HG02970 (cell line): ENCODE measurements at regions not wholly inside any gene's neighbourhood (a gene's known extent, or its start where the extent isn't known, plus 50 kb on each side); places are given as distances from the start of the nearest gene placed in this dataset.
"Not testable (repeated sequence)": the region's sequence is repeated elsewhere in the genome, so short reads cannot be mapped to it uniquely, and the experiment has no call there.

ENCODE experiments used
- ATAC-seq: cut with Tn5 transposase; IDR thresholded peaks from one replicate; pipeline ENCODE4 v1.9.1; 2021; ENCODE audit warnings: mild to moderate bottlenecking, moderate library complexity, moderate number of reproducible peaks; ENCODE audit not compliant: unreplicated experiment, low FRiP score

GRCh38 chr15:30755036-30755687 is 129.2 kb downstream of the ARHGAP11B start:
- not testable (repeated sequence) for ATAC-seq

GRCh38 chr15:30760633-30761032 is 134.7 kb downstream of the ARHGAP11B start:
- not testable (repeated sequence) for ATAC-seq

GRCh38 chr15:30761365-30761764 is 135.4 kb downstream of the ARHGAP11B start:
- ATAC-seq: not testable (repeated sequence)

GRCh38 chr15:30769390-30770124 is 134.2 kb upstream of the FAN1 start:
- not testable (repeated sequence) for ATAC-seq

- no peak for ATAC-seq
Measured at GRCh38 chr15:30770759-30771158, 133.0 kb upstream of the FAN1 start.

GRCh38 chr15:30783019-30783418 is 120.7 kb upstream of the FAN1 start:
- no peak for ATAC-seq

- ATAC-seq: no peak
Measured at GRCh38 chr15:30788595-30788994, 115.1 kb upstream of the FAN1 start.

- no peak for ATAC-seq
Measured at GRCh38 chr15:30791239-30792175, 112.2 kb upstream of the FAN1 start.

GRCh38 chr15:30792843-30793242 is 110.9 kb upstream of the FAN1 start:
- ATAC-seq: not testable (repeated sequence)

- ATAC-seq: no peak
Measured at GRCh38 chr15:30794388-30794787, 109.3 kb upstream of the FAN1 start.

GRCh38 chr15:30799565-30799964 is 104.2 kb upstream of the FAN1 start:
- not testable (repeated sequence) for ATAC-seq

- ATAC-seq: not testable (repeated sequence)
Measured at GRCh38 chr15:30801140-30801895, 102.4 kb upstream of the FAN1 start.

- not testable (repeated sequence) for ATAC-seq
Measured at GRCh38 chr15:30802001-30802400, 101.7 kb upstream of the FAN1 start.

- not testable (repeated sequence) for ATAC-seq
Measured at GRCh38 chr15:30803703-30804102, 100.0 kb upstream of the FAN1 start.

GRCh38 chr15:30816430-30816829 is 87.3 kb upstream of the FAN1 start:
- no peak for ATAC-seq

GRCh38 chr15:30823068-30823813 is 80.5 kb upstream of the FAN1 start:
- not testable (repeated sequence) for ATAC-seq

GRCh38 chr15:30824518-30825195 is 79.1 kb upstream of the FAN1 start:
- no peak for ATAC-seq

- no peak for ATAC-seq
Measured at GRCh38 chr15:30827625-30828303, 76.0 kb upstream of the FAN1 start.
